GM23338 (cell line): ENCODE measurements at regions not wholly inside any gene's neighbourhood (a gene's known extent, or its start where the extent isn't known, plus 50 kb on each side); places are given as distances from the start of the nearest gene placed in this dataset.

Source experiments
- CREB1 ChIP-seq: fragments of 250-450 bp; sonication (Bioruptor Pico); IDR thresholded peaks from 2 replicates; pipeline ENCODE4 v1.5.0; 2020; ENCODE audit warnings: low read depth, mild to moderate bottlenecking, moderate library complexity
- EZH2phosphoT487 ChIP-seq: fragments of 200-600 bp; sonication (generic); IDR thresholded peaks from one replicate; pipeline ENCODE4 v1.8.1; 2018; ENCODE audit warnings: antibody characterized with exemption; ENCODE audit not compliant: unreplicated experiment
- NANOG ChIP-seq: IDR thresholded peaks from 2 replicates; pipeline ENCODE4 v1.6.1; 2016; ENCODE audit warnings: antibody characterized with exemption, borderline replicate concordance
- POLR2AphosphoS5 ChIP-seq: IDR thresholded peaks from 2 replicates; pipeline ENCODE4 v1.6.1; 2016; ENCODE audit warnings: antibody characterized with exemption, low read depth
- REST ChIP-seq: IDR thresholded peaks from one replicate; pipeline ENCODE4 v1.6.1; 2018; ENCODE audit warnings: antibody characterized with exemption; ENCODE audit not compliant: unreplicated experiment
- ZNF114 ChIP-seq: fragments of 250-450 bp; sonication (Bioruptor Pico); IDR thresholded peaks from 2 replicates; pipeline ENCODE4 v1.5.0; 2020; ENCODE audit warnings: mild to moderate bottlenecking, moderate library complexity
- ZNF462 ChIP-seq: fragments of 250-450 bp; sonication (Bioruptor Pico); IDR thresholded peaks from 2 replicates; pipeline ENCODE4 v1.5.0; 2020; ENCODE audit warnings: mild to moderate bottlenecking, moderate library complexity

- TF ChIP-seq ZNF462 (CRISPR knock-in tag) = no peak
- no peak for TF ChIP-seq CREB1 (CRISPR knock-in tag)
- TF ChIP-seq ZNF114 (CRISPR knock-in tag) = no peak
- no peak for TF ChIP-seq EZH2phosphoT487
- no peak for TF ChIP-seq REST
- no peak for TF ChIP-seq POLR2AphosphoS5
- TF ChIP-seq NANOG = no peak
Measured at GRCh38 chr3:124272605-124273151, 280.8 kb upstream of the ROPN1 start (continued).
